ENCODE measurements at regions not wholly inside any gene's neighbourhood (a gene's known extent, or its start where the extent isn't known, plus 50 kb on each side); places are given as distances from the start of the nearest gene placed in this dataset.
"Not testable (repeated sequence)": the region's sequence is repeated elsewhere in the genome, so short reads cannot be mapped to it uniquely, and the experiment has no call there.

- DNase-seq (ENCODE audit: low spot score): no peak
These were observed 206.7 kb upstream of the LINGO1 start for GRCh38 chr15:77839456-77839855.

DNA sequence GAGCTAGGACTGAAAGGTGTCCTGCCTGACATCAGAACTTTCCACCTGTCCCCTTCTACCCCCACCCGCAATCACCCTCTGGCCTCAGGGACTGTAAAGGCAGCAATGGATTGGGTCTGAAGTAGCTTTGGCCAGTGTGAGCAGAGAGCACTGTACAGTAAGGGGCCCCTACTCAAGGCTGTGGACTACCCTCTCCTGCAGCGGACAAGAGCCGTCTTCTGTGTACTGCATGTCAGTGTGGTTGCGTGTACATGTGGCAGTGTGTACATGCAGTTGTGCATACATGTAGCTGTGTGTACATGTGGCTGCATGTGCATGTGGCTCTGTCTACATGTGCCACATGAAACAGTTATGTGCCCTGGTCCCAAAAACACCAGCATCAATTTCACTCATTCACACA lies 205.9 kb upstream of the LINGO1 start:
- DNase-seq (ENCODE audit: low spot score): no peak

- no peak for DNase-seq (ENCODE audit: low spot score)
These were observed 205.3 kb upstream of the LINGO1 start for GRCh38 chr15:77838061-77838460.

DNA sequence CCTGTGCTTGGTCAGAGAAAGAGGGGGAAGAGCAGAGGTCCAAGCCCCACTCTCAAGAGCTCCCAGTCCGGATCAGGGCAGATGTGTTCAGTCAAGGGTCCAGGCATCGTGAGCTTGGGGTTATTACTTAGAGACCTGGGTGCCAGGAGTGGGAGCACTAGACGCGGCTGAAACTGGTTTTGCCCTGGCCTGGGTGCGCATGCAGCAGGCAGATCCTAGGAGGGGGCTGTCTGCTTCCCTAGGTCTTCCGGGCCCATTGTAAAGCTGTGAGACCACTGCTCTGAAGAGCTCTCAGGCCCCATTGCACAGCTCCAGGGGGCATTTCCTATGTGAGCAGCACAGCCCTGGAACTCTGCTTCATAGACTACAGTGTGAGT lies 204.9 kb upstream of the LINGO1 start:
- no peak for DNase-seq (ENCODE audit: low spot score)

DNA sequence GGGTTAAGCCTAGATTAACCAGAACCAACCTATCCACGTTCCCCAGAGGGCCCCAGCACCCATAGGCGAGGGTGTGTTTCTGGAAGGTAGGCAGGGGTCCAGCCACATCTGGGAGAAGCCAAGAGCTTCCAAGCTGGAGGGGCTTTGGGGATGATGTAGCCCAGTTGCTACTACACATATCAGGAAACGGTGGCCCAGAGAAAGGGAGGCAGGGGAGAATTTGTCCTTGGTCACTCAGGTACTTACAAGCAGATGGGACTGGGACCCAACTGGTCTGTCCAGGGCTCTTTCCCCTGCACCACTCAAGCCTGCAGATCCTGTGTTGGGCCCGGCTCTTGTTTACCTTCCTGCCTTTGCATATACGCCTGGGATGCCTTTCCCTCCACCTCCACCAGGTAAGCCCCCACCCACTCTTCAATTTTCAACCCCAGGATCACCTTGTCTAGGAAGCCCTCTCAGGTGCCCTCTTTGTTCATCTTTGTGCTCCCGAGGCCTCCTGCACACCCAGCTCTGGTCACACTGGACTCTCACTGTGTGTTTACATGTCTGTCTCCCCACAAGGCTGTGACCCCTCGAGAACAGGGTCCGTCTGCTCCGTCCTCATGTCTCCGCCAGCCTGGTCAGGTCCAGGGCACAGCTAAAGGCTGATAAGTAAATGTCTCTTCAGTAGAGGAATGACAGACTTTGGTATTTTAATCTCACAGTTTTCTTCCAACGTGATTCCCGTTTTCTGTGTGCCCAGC lies 204.4 kb upstream of the LINGO1 start:
- no peak for DNase-seq (ENCODE audit: low spot score)

DNA sequence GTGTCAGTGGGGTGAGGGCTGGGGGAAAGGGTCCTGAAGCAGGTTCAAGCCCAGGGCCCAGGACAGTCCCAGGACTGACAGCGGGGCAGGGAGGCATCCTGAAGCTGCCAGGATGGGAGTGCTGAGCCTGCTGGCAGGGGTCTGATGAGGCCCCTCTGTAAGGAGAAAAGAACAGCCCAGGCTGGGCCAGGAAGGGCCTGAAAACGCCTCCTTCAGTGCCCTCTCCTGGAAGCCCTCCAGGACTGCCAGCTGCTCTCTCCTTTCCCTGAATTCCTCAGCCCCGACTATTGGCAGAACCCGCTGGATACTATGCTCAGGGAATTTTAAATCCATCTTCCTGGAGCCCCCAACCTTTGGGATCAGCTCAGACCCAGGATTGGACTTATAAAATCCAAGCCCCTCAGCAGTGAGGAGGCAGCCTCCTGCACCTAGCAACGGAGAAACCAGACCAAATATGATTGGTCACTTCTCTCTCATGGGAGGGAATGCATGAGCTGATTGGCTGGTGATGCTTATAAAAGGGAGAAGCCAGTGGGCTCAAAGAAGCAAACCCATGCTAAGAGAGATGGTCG lies 203.5 kb upstream of the LINGO1 start:
- peak; percentile 63 for DNase-seq (ENCODE audit: low spot score)

DNA sequence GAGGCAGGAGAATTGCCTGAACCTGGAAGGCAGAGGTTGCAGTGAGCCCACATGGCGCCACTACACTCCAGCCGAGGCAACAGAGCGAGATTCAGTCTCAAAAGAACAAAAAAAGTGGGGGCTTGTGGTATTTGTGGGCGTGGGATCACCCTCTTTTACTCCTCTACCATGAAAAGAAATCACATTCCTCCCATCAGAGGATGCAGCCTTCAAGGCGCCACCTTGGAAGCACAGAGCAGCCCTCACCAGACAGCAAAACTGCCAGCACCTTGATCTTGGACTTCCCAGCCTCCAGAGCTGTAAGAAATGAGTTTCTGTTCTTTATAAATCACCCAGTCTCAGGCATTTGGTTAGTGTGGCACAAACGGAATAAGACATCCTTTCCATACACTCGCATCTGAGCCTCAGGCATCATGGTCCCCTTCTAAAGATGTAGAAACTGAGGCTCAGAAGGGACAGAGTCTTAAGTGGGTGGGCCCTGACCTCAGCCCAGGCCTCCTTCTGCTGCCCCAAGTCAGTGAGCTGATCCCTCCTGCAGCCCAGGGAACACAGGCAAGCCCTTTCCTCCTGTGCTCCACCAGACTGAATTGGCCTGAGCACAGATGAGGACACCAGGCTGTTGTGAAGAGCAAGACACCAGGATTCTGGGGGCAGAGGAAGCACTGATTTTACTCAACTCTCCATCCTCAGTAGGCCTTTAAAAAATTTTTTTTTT lies 201.7 kb upstream of the LINGO1 start:
- no peak for DNase-seq (ENCODE audit: low spot score)

GRCh38 chr15:77832874-77833273 lies 200.2 kb upstream of the LINGO1 start:
- DNase-seq (ENCODE audit: low spot score): no peak

- DNase-seq (ENCODE audit: low spot score): no peak
These were observed 199.3 kb upstream of the LINGO1 start for GRCh38 chr15:77831986-77832385.

- DNase-seq (ENCODE audit: low spot score): no peak
These were observed 197.3 kb upstream of the LINGO1 start for GRCh38 chr15:77830051-77830468.

DNA sequence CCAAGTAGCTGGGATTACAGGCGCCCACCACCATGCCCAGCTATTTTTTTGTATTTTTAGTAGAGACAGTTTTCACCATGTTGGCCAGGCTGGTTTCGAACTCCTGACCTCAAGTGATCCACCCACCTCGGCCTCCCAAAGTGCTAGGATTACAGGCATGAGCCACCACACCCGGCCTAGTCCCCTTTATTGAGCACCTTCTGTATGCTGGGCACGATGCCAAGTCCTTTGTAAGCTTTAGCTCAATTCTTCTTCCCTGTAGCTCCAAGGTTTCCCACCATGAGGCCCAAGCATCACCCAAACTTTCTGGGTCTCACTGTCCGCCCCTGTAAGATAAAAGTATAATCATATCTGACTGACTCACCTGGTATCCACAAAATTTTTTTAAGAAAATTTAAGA lies 196.6 kb upstream of the LINGO1 start:
- DNase-seq (ENCODE audit: low spot score): not testable (repeated sequence)

GRCh38 chr15:77827860-77828259 lies 195.1 kb upstream of the LINGO1 start:
- no peak for DNase-seq (ENCODE audit: low spot score)

DNA sequence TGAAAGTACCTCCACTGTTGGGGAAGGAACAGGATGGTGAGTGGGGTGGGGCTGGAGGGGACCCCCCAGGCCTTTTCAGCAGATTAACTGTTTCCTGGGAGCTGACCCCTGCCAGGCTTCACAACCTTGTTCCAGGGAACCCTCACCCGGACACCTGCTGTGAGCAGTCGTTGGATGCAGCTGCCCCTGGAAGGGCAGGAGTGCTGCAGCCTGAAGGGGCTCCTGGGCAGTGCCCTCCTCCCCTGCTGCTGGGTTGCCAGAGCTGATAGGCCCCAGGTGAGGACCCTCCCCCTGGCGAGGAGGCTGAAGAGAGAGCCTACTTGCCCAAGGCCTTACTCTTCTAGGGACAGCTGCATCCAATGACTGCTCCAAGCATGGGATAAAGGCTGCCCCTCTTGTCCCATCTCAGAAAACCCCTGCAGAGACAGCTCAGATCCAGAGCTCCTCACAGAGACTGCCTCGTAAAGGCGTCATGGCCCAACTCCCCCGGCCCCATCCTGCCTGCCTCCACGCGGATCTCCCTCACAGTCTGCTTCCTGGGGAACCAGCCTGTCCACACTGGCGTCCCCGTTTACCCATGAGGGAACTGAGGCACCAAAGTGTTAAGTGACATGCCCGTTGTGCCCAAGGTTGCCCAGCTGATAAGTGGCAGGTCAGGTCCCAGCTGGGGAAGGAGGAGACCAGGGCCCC lies 193.4 kb upstream of the LINGO1 start:
- no peak for DNase-seq (ENCODE audit: low spot score)

DNA sequence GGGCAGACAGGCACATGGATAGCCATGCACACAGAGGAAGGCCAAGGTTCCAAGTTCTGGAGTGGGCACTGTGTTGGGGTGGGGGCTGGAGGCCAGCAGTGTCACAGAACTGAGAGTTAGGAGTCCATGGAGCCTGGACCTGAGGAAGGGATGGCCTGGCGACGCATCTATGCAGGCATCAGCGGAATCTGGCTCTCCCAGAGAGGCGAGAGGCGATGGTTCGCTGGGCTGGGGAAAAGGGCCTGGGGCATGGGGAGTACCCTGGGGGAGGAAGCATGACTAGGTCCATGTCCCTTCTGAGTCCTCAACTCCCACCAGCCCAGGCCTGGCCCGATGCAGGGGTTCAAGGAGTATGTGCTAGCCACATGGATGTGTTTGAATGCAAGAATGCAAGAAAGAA lies 192.8 kb upstream of the LINGO1 start:
- DNase-seq (ENCODE audit: low spot score): no peak

GRCh38 chr15:77825252-77825542 lies 192.5 kb upstream of the LINGO1 start:
- no peak for DNase-seq (ENCODE audit: low spot score)

DNA sequence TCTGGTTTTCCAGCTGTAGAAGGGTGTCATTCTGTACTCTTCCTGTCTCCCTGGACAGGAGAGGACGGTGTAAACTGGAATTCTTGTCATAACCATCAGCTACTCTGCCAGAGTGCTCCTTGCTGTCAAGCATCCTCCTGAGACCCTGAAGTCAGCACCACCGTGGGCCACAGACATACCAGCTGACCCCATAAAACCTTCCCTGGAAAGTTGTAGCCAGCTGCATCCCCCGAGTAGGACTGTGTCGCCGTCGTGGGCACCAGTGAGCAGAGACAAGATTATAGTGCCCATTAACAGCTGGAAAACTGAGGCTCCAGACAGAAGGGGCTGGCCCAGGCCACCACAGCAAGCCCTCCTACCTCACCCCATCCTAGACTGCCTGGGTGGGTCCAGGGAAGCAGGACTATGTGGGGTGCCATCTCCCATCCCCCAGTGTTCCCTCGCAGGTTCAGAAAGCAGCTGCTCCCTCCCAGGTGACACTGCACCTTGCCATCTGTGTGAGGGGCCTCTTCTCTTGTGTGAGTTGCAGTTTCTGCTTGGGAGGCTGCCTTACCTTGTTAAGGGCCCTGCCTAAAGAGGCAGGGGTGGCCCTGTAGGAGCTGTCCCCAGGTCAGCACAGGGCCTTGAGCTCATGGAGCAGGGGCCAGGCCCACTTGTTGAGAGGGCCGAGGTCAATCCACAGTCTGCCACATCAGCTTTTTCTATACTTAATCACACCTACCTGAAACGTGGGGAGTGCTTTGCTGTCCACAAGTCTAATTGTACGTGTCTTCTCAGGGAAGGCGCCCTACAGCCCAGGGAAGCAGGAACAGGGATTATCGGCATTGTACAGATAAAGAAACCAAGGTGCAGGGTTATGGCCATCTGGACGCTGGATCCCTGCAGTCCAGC lies 191.9 kb upstream of the LINGO1 start:
- DNase-seq (ENCODE audit: low spot score): no peak

DNA sequence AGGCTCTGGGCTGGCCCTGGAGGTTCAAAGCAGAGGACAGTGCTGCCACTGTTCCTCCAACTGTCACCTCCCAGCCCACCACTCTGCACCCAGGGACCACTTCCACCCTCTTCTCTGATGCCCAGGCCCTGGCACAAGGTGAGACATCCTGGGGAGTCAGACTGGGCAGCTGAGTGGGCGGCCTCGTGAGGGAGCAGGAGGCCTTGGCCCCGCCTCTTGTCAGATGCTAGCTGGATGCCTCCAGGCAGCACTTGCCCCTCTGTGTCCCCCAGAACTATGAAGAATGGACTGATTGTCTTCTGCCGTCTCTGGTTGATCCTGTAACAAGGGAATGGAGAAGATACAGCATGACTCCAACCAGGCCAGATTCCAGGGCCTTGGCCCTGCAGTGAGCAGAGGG lies 191.0 kb upstream of the LINGO1 start:
- no peak for DNase-seq (ENCODE audit: low spot score)

- DNase-seq (ENCODE audit: low spot score): no peak
These were observed 190.0 kb upstream of the LINGO1 start for GRCh38 chr15:77822631-77823230.

DNA sequence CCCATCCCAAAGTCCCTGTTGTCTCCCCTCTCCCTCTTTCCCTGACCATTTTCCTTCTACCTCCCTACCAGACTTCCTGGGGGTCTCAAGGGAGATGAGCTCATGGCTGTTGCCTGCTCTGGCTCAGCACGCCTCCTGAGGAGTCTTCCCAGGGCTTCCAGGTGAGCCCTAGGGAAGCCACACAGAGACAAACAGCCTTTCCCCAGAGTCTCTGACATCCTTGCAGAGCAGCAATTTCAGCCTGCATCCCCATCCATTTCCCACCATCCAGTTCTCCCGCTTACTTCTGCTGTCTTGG lies 189.2 kb upstream of the LINGO1 start:
- no peak for DNase-seq (ENCODE audit: low spot score)

DNA sequence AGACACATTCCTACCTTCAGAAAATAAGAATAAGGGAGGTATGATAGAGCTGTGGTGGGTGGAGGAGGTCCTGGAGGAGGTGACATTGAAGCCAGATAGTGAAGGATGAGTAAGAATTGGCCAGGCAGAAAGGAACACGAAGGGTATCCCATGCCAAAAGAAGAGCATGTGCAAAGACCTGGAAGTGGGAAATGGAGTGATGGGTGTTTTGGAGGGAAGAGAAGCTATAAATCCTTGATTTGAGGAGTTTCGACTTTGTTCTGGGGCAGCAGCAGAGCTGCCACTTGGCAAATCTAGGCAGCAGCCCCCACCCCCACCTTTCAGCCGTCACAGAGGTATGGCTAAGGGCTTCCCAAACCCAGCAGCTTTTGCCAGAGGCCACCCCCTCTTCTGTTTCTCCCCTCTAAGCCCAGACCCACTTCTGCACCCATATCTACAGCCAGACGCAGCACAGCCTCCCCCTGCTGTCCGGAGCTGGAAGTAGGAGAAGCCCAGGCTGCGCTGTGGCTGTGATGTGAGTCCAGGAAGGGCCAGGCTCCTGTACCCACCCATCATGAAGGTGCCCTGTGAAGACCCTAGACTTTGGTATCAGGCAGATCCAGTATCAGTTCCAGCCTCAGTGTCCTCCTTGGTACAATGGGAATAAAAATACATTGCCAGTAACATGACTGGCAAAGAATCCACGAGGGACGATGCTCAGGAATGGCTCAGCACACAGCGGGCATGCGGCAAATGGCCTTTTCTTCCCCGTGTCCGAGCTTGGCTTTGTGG lies 188.7 kb upstream of the LINGO1 start:
- DNase-seq (ENCODE audit: low spot score): peak; percentile 87

Data from GM03348 (cell line).